ENCODE measurements at regions not wholly inside any gene's neighbourhood (a gene's known extent, or its start where the extent isn't known, plus 50 kb on each side); places are given as distances from the start of the nearest gene placed in this dataset.

DNA sequence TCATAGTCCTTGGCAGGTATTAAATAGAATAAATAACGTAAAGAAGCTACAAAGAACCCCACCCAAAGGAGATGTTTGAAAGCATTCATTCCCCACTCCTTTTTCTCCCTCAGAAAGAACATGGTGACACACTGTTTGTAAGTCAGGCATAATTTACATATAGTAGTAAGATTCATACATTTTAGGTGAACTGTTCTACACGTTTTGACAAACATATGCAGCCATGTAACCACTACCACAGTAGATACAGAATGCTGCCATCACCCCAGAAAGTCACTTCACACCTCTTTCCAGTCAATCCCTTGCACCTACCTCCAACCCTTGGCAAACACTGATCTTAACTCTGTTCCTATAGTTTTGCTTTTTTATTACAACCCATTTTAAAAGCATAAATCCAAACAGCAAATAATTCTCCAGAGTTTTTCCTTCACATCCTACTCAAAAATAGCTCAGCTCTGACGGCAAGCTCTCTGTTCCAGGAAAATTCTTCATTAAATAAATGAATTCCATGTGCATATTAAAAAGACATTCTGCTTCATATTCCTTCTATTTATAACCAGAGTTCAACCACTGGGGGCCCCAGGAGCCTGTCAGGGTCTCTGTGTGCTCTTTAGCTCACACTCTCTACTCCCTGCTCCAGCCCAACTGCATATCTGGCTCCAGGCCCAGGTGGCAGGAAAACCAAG is 258.8 kb downstream of the PLPP3 start:
- H3K27me3 Mint-ChIP-seq (ENCODE audit: low read depth), result no peaks in the 10 kb centered on the region
- Histone ChIP-seq H2BK5ac (ENCODE audit: insufficient read length, low read length) (no peak overlapping the region), H2BK15ac (ENCODE audit: low read depth, low read length) (no peak overlapping the region), H3K9ac (ENCODE audit: extremely low read depth, insufficient read length, low read length) (no peak overlapping the region), H3K4me1 (ENCODE audit: insufficient read depth, low read length) (no peaks in the 10 kb centered on the region; the same call in 1 of the 2 replicates), H2BK12ac (ENCODE audit: insufficient read length, low read depth, low read length) (no peak overlapping the region), H3K4ac (ENCODE audit: low read depth, low read length) (no peak overlapping the region), H3K79me2 (ENCODE audit: insufficient read depth, low read length) (no peaks in the 10 kb centered on the region), H4K5ac (ENCODE audit: insufficient read length, low read depth, low read length) (no peak overlapping the region), H3K56ac (ENCODE audit: insufficient read length, low read depth, low read length) (no peak overlapping the region), H3K23ac (ENCODE audit: insufficient read length, low read depth, low read length) (no peak overlapping the region), H2BK20ac (ENCODE audit: low read depth, low read length, poor library complexity, severe bottlenecking) (no peak overlapping the region), H3K14ac (ENCODE audit: insufficient read depth, low read length) (no peak overlapping the region), H3T11ph (ENCODE audit: low read length) (no peak overlapping the region), H3K23me2 (ENCODE audit: insufficient read length, low read depth, low read length, poor library complexity, severe bottlenecking) (no peaks in the 10 kb centered on the region), H2AFZ (ENCODE audit: low read length) (no peak overlapping the region), H3K27ac (ENCODE audit: insufficient read length, low read depth, low read length) (no peak overlapping the region), H4K8ac (replicated peaks; ENCODE audit: insufficient read length, low read depth, low read length) (no peak overlapping the region), H2AK5ac (ENCODE audit: insufficient read length, low read length) (no peak overlapping the region), H3K4me2 (ENCODE audit: insufficient read depth, insufficient read length, low read length) (no peak overlapping the region), H2BK120ac (ENCODE audit: low read depth, low read length, poor library complexity, severe bottlenecking) (no peak overlapping the region), H3K79me1 (ENCODE audit: insufficient read depth, low read depth, low read length, poor library complexity, severe bottlenecking) (no peaks in the 10 kb centered on the region), H4K91ac (ENCODE audit: insufficient read length, low read depth, low read length) (no peak overlapping the region), H3K18ac (ENCODE audit: insufficient read length, low read depth, low read length) (no peak overlapping the region), H3K9me3 (ENCODE audit: control insufficient read depth, low read depth, low read length) (no peaks in the 10 kb centered on the region), H4K20me1 (ENCODE audit: control insufficient read depth, insufficient read depth, insufficient read length) (no peaks in the 10 kb centered on the region), H3K27me3 (ENCODE audit: insufficient read depth, low read length) (no peaks in the 10 kb centered on the region)
- H3K4me1 Mint-ChIP-seq, result peaks cover 9 to 11% of the 10 kb centered on the region in 2 experiments
- no peaks in the 10 kb centered on the region for H3K36me3 Mint-ChIP-seq (ENCODE audit: insufficient read depth in 1 of 3, low read depth in 3 of 3)
- H3K4me3 Mint-ChIP-seq, result no peak overlapping the region
- TF ChIP-seq, protein P1, sequence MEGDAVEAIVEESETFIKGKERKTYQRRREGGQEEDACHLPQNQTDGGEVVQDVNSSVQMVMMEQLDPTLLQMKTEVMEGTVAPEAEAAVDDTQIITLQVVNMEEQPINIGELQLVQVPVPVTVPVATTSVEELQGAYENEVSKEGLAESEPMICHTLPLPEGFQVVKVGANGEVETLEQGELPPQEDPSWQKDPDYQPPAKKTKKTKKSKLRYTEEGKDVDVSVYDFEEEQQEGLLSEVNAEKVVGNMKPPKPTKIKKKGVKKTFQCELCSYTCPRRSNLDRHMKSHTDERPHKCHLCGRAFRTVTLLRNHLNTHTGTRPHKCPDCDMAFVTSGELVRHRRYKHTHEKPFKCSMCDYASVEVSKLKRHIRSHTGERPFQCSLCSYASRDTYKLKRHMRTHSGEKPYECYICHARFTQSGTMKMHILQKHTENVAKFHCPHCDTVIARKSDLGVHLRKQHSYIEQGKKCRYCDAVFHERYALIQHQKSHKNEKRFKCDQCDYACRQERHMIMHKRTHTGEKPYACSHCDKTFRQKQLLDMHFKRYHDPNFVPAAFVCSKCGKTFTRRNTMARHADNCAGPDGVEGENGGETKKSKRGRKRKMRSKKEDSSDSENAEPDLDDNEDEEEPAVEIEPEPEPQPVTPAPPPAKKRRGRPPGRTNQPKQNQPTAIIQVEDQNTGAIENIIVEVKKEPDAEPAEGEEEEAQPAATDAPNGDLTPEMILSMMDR (conservative IDR thresholded peaks at IDR 0.05), result no peak
- no peaks in the 10 kb centered on the region; a peak in 1 of 5 replicates for H3K9me3 Mint-ChIP-seq
- no peak for DNase-seq
- H3K27ac Mint-ChIP-seq, result no peak overlapping the region
- no CpG with 5 or more reads among the region's 3 CpGs for WGBS (ENCODE audit: extremely low coverage, insufficient read length, low lambda C conversion rate)

Measured in H9 (cell line).